Upper lobe of left lung (tissue), 4 donors: ENCODE measurements at regions not wholly inside any gene's neighbourhood (a gene's known extent, or its start where the extent isn't known, plus 50 kb on each side); places are given as distances from the start of the nearest gene placed in this dataset.

Experiments used
- POLR2AphosphoS5 ChIP-seq, 2 donors: sonication (generic); formaldehyde crosslinking; IDR thresholded peaks; one replicate each; pipeline ENCODE4 v1.5.1; 2017; ENCODE audit warnings: antibody characterized with exemption in 2 of 2
- TF ChIP-seq, protein P1 (sequence below), 6 experiments: fragments of 450-650 bp in 4 of 6; fragments of 200-600 bp in 2 of 6; sonication (generic) in 2 of 6; IDR thresholded peaks; one replicate each; pipeline ENCODE4 v1.5.1; 2016 to 2019; ENCODE audit warnings: antibody characterized with exemption in 6 of 6

- TF ChIP-seq, protein P1, sequence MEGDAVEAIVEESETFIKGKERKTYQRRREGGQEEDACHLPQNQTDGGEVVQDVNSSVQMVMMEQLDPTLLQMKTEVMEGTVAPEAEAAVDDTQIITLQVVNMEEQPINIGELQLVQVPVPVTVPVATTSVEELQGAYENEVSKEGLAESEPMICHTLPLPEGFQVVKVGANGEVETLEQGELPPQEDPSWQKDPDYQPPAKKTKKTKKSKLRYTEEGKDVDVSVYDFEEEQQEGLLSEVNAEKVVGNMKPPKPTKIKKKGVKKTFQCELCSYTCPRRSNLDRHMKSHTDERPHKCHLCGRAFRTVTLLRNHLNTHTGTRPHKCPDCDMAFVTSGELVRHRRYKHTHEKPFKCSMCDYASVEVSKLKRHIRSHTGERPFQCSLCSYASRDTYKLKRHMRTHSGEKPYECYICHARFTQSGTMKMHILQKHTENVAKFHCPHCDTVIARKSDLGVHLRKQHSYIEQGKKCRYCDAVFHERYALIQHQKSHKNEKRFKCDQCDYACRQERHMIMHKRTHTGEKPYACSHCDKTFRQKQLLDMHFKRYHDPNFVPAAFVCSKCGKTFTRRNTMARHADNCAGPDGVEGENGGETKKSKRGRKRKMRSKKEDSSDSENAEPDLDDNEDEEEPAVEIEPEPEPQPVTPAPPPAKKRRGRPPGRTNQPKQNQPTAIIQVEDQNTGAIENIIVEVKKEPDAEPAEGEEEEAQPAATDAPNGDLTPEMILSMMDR (IDR thresholded peaks at IDR 0.05), result no peak
- TF ChIP-seq POLR2AphosphoS5 (IDR thresholded peaks at IDR 0.05), result no peak
Observed at GRCh38 chr1:8263791-8264190, 54.1 kb upstream of the SLC45A1 start.
